Skeletal muscle tissue (tissue), 3 donors: ENCODE measurements at regions not wholly inside any gene's neighbourhood (a gene's known extent, or its start where the extent isn't known, plus 50 kb on each side); places are given as distances from the start of the nearest gene placed in this dataset.
A peak's percentile ranks its signal among the peaks of the same experiment; 100 is the strongest.

ENCODE experiments used
- H3K27ac ChIP-seq: one replicate; pipeline ENCODE4 v1.7.0; 2013; ENCODE audit warnings: mild to moderate bottlenecking, low read depth, low read length, inconsistent platforms
- H3K27me3 ChIP-seq, 3 donors: one replicate each; pipeline ENCODE4 v1.7.0; 2013; ENCODE audit warnings: low read length in 3 of 3; ENCODE audit not compliant: control insufficient read depth in 3 of 3, insufficient read depth in 3 of 3
- H3K36me3 ChIP-seq, 3 donors: one replicate each; pipeline ENCODE4 v1.7.0; 2013; ENCODE audit warnings: low read length in 3 of 3; ENCODE audit not compliant: control insufficient read depth in 3 of 3, insufficient read depth in 3 of 3
- H3K4me1 ChIP-seq, 3 donors: one replicate each; pipeline ENCODE4 v1.7.0; 2013; ENCODE audit warnings: low read length in 3 of 3, mild to moderate bottlenecking in 3 of 3; ENCODE audit not compliant: control insufficient read depth in 3 of 3, insufficient read depth in 3 of 3
- H3K4me3 ChIP-seq, 3 donors: one replicate each; pipeline ENCODE4 v1.7.0; 2013; ENCODE audit warnings: low read length in 3 of 3
- H3K9ac ChIP-seq, 3 donors: one replicate each; pipeline ENCODE4 v1.7.0; 2013; ENCODE audit warnings: low read length in 3 of 3, mild to moderate bottlenecking in 3 of 3, moderate library complexity in 2 of 3, low read depth in 1 of 3
- H3K9me3 ChIP-seq, 3 donors: one replicate each; pipeline ENCODE4 v1.7.0; 2013; ENCODE audit warnings: low read length in 3 of 3; ENCODE audit not compliant: control insufficient read depth in 3 of 3
- donor health status: Osteomylitis.

DNA sequence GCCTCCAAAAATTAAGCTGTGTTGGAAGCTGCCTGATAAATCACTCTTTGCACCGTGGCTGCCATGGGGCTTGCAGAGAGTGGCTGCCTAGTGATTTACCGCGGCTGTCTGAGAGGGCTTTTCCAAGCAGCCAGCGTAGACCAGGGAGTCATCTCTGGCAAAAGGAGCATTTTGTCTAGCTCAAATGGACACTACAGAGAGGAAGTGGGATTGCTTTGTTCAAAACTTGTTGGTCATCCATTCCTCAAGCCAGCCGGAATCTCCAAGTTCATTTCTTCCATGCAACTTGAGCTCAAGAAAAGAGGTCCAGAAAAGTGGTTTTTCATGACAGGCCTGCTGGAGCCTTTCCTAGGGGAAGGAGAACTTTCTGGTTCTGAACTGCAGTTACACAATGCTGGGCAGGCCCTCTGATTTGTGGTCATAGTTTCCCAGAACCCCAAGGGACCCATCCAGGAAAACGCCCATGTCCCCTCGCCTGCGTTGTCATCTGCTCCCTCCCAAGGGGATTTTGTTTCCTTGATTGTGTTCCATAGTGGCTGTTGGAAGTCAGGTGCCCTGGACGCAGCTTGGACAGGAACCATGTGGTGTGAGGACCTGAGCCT is 108.1 kb downstream of the TRIB2 start:
- peak overlapping the region in 2 of 3 donors; percentile 10 to 36 for H3K9ac ChIP-seq
- H3K4me3 ChIP-seq, result no peak overlapping the region

DNA sequence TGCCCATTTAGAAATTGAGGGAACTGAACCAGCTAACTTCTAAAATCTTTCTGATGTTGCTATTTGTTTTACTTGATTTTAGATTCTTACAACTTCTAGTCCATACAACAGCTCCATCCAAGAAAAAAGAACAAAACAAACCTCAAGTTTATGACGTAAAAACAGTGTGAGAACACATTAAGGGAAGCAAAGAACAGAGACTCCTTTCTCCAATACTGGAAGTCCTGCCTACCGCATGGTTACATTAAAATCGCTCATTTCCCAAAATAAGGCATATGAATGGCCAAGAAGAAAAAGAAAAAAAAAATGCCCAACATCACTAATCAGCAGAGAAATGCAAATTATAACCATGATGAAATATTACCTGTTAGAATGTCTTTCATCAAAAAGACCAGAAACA is 110.0 kb downstream of the TRIB2 start:
- H3K27ac ChIP-seq, result no peak overlapping the region
- H3K27me3 ChIP-seq, result no peaks in the 10 kb centered on the region
- no peaks in the 10 kb centered on the region for H3K36me3 ChIP-seq
- H3K9ac ChIP-seq, result no peak overlapping the region
- no peaks in the 10 kb centered on the region for H3K9me3 ChIP-seq
- H3K4me1 ChIP-seq, result peaks cover 5 to 17% (median 13%) of the 10 kb centered on the region in 3 donors
- no peak overlapping the region for H3K4me3 ChIP-seq

More for the DNA sequence above, 108.1 kb downstream of the TRIB2 start:
- Histone ChIP-seq H3K36me3 (no peaks in the 10 kb centered on the region), H3K4me1 (peaks cover 5 to 17% (median 13%) of the 10 kb centered on the region in 3 donors), H3K9me3 (no peaks in the 10 kb centered on the region), H3K27ac (peak overlapping the region; percentile 80), H3K27me3 (no peaks in the 10 kb centered on the region)

DNA sequence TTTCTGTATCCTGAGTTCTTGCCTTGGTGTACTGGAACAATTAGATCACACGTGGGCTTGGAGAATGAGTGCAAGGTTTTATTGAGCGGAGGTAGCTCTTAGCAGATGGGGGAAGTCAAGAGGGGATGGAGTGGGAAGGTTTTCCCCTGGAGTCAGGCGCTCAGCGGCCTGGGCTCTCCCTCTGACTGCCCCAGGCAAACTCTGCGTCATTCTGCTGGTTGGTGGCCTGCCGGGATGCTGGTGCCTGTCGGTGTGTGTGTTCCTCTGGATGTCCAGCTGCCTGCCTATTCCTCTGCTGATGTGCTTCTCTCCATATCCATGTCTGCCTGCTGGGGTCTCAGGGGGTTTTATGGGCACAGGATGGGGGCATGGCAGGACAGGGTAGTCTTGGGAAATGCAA is 111.0 kb downstream of the TRIB2 start:
- Histone ChIP-seq H3K4me1 (peaks cover 5 to 17% (median 13%) of the 10 kb centered on the region in 3 donors), H3K36me3 (no peaks in the 10 kb centered on the region), H3K27ac (no peak overlapping the region), H3K9me3 (no peaks in the 10 kb centered on the region), H3K4me3 (no peak overlapping the region), H3K9ac (no peak overlapping the region), H3K27me3 (no peaks in the 10 kb centered on the region)

DNA sequence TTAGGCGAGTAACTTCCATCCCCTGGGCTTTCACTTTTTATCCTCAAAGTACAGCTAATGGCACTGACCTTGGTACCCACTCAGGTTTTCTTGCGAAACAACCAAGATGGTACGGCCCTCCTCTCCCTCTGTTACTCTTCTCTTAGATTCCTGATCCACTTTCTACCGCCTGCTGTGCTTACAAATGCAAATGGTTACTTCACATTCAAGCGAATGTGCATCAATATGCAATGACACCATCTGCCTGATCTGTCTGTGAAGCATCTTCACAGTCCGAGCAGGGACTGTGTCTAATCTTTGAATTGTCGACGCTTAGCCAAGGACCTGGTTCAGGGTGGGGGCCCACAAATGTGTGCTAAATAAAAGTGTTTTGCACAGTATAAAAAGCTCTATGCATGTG is 112.2 kb downstream of the TRIB2 start:
- peaks cover 3 to 14% (median 9%) of the 10 kb centered on the region in 3 donors for H3K4me1 ChIP-seq
- no peaks in the 10 kb centered on the region for H3K9me3 ChIP-seq
- H3K4me3 ChIP-seq, result no peak overlapping the region
- H3K9ac ChIP-seq, result no peak overlapping the region
- no peaks in the 10 kb centered on the region for H3K36me3 ChIP-seq
- no peak overlapping the region for H3K27ac ChIP-seq
- H3K27me3 ChIP-seq, result no peaks in the 10 kb centered on the region

DNA sequence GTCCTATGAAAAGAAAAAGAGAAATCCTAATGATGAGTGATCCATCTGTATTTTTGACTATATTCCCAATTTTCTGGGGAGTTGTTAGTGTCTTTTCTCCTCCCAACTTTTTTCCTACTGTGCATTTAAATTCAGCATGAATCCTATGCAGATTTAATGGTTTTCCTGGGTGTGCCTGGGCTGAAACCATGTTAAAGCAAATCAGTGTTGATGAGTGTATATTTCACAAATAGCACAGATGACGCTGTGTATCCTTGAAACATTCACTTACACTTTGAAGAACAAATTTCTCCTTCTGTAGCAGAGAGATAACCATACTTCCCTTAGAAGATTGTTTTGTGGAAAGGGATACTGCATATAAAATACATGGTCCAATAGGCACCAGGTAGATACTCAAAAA is 114.3 kb downstream of the TRIB2 start:
- Histone ChIP-seq H3K27ac (no peak overlapping the region), H3K9ac (no peak overlapping the region), H3K36me3 (no peaks in the 10 kb centered on the region), H3K4me1 (no peaks in the 10 kb centered on the region), H3K4me3 (no peak overlapping the region), H3K9me3 (no peaks in the 10 kb centered on the region), H3K27me3 (no peaks in the 10 kb centered on the region)

DNA sequence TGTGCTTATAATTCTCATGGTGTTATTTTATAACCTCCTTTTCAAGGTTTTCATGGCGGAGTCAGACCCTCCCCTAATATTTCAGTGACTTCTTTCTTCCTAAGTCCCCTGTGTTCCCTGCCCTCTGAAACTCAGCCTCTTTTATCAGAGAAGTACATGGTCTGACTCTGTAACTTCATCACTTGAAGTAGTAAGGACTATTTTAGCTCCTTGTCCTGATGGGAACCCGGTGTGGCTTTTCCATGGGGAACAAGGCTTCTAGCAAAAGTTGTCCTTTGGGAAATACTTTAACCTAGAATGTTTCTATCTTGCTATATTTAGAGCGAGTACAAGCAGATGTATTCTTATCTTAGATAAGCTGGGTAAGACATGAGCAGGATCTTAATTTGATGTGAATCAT is 117.5 kb downstream of the TRIB2 start:
- Histone ChIP-seq H3K27ac (no peak overlapping the region), H3K4me1 (no peaks in the 10 kb centered on the region)

DNA sequence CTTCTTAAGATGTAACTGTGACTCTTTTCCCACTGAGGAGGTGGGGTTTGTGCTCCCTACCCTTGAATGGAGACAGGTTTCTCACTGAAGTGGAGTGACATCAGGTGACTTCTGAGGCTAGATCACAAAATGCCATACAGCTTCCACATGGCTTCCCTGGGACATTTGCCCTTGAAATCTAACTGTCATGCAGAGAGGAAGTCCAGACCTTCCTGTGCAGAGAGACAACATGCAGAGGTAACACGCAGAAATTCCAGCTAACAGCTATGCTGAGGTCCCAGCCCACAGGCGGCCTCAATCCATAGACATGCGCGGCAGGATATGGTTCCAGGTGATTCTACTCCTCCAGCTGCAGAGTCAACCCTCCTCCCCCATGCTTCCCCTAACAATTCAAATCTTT is 119.0 kb downstream of the TRIB2 start:
- H3K27me3 ChIP-seq, result no peaks in the 10 kb centered on the region
- H3K9ac ChIP-seq, result no peak overlapping the region
- no peaks in the 10 kb centered on the region for H3K36me3 ChIP-seq
- no peak overlapping the region for H3K4me3 ChIP-seq
- no peaks in the 10 kb centered on the region for H3K9me3 ChIP-seq
- H3K4me1 ChIP-seq, result no peaks in the 10 kb centered on the region
- H3K27ac ChIP-seq, result no peak overlapping the region

More for the DNA sequence above, 117.5 kb downstream of the TRIB2 start:
- Histone ChIP-seq H3K4me3 (no peak overlapping the region), H3K9me3 (no peaks in the 10 kb centered on the region), H3K36me3 (no peaks in the 10 kb centered on the region), H3K27me3 (no peaks in the 10 kb centered on the region), H3K9ac (no peak overlapping the region)

DNA sequence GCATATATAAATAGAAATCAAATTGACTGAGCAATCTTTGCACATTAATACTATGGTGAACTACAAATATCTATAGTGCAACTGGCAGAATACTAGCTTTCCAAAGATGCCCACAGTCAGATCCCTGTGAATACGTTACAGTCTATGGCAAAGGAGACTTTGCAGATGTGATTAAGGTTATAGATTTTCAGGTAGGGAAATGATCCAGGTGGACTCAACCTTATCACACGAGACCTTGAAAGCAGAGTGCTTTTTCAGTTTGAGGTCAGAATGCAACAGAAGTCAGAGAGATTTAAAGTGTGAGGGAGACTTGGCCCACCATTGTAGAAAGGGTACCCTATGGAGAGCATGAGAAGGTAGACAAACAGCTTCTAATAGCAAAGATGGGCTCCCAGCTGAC is 122.6 kb downstream of the TRIB2 start:
- no peak overlapping the region for H3K9ac ChIP-seq
- no peaks in the 10 kb centered on the region for H3K9me3 ChIP-seq
- no peaks in the 10 kb centered on the region for H3K4me1 ChIP-seq
- no peak overlapping the region for H3K4me3 ChIP-seq
- H3K27ac ChIP-seq, result no peak overlapping the region
- no peaks in the 10 kb centered on the region for H3K36me3 ChIP-seq
- H3K27me3 ChIP-seq, result no peaks in the 10 kb centered on the region

DNA sequence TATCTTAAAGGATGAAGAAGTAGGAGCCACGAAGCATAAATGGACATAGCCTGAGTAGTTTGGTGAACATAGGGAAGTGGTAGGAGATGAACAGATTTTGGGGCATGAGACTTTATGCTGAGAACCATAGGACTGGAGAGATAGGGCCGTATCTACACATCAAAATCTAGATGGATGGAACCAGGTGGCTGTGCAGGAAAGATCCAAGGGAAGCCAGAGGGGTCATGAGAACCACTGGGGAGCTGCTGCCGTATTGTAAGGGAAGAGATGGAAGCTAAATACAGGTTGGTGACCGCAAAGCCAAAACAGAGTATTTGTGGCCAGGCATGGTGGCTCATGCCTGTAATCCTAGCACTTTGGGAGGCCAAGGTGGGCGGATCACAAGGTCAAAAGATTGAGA is 124.3 kb downstream of the TRIB2 start:
- H3K36me3 ChIP-seq, result no peaks in the 10 kb centered on the region
- no peak overlapping the region for H3K27ac ChIP-seq
- no peaks in the 10 kb centered on the region for H3K9me3 ChIP-seq
- H3K4me1 ChIP-seq, result no peaks in the 10 kb centered on the region
- no peaks in the 10 kb centered on the region for H3K27me3 ChIP-seq
- H3K9ac ChIP-seq, result no peak overlapping the region
- H3K4me3 ChIP-seq, result no peak overlapping the region

DNA sequence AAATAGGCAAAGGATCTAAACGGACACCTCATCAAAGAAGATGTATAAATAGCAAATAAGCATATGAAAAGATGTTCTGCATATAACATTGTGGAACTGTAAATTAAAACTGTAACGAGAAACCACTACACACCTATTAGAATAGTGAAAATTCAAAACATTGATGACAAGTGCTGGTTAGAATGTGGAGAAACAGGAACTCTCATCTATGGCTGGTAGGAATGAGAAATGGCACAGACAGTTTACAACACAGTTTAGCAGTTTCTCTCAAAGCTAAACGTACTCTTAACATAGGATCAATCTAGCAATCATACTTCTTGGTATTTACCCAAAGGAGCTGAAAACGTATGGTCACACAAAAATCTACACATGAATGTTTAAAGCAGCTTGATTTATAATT is 126.2 kb downstream of the TRIB2 start:
- Histone ChIP-seq H3K36me3 (no peaks in the 10 kb centered on the region), H3K9ac (no peak overlapping the region), H3K4me1 (no peaks in the 10 kb centered on the region), H3K27me3 (no peaks in the 10 kb centered on the region), H3K9me3 (no peaks in the 10 kb centered on the region), H3K4me3 (no peak overlapping the region), H3K27ac (no peak overlapping the region)
